Endothelial cell of umbilical vein (primary cell): ENCODE measurements at regions not wholly inside any gene's neighbourhood (a gene's known extent, or its start where the extent isn't known, plus 50 kb on each side); places are given as distances from the start of the nearest gene placed in this dataset.

Source experiments
- BruUV-seq: library from RNA; stranded (reverse); fragments of 400-500 nt; replicated peaks from 2 replicates; lab custom pipeline; 2021; lab: Mats Ljungman, UMichigan
- CTCF ChIA-PET: fragments of 300-600, 350-600 bp; sonication (Branson Sonifier 250); formaldehyde crosslinking; loops from one replicate; lab custom pipeline; 2021; ENCODE audit warnings: antibody characterized with exemption, inconsistent platforms; lab: Charles Lee
- POLR2A ChIA-PET: fragments of 300-600, 350-600 bp; sonication (Branson Sonifier 250); formaldehyde crosslinking; loops from one replicate; lab custom pipeline; 2021; ENCODE audit warnings: antibody characterized with exemption, inconsistent platforms; lab: Charles Lee
- DNase-seq: peaks from one replicate; pipeline ENCODE4 v3.0.0-alpha.2; 2011; ENCODE audit warnings: low read depth, low spot score
- FAIRE-seq: peaks from 2 replicates; lab custom pipeline; 2011; peaks lifted over from hg19 to GRCh38; lab: Jason Lieb, UNC
- H2AFZ ChIP-seq: 2 replicates; pipeline ENCODE4 v1.6.0; 2012; ENCODE audit warnings: low read depth, low read length, control low read depth, inconsistent platforms
- H3K27ac ChIP-seq: 2 replicates; pipeline ENCODE4 v1.5.1; 2011; ENCODE audit warnings: low read depth, mild to moderate bottlenecking, control low read depth, low read length, moderate library complexity; ENCODE audit not compliant: insufficient read depth
- H3K27me3 ChIP-seq, 2 experiments: 2 replicates each; pipeline versions ENCODE4 v1.6.0 to v1.6.1; 2011; ENCODE audit warnings: low read length in 2 of 2, mixed read lengths in 1 of 2; ENCODE audit not compliant: control insufficient read depth in 2 of 2, insufficient read depth in 2 of 2
- H3K36me3 ChIP-seq, 2 experiments: 2 replicates in 1 of 2; 3 replicates in 1 of 2; pipeline ENCODE4 v1.5.1; 2011; ENCODE audit warnings: low read length in 2 of 2, mild to moderate bottlenecking in 1 of 2, moderate library complexity in 1 of 2; ENCODE audit not compliant: control insufficient read depth in 2 of 2, insufficient read depth in 2 of 2; ENCODE audit errors: extremely low read depth in 1 of 2
- H3K4me1 ChIP-seq: 3 replicates; pipeline ENCODE4 v1.5.1; 2011; ENCODE audit warnings: mild to moderate bottlenecking, low read length; ENCODE audit not compliant: control insufficient read depth, insufficient read depth; ENCODE audit errors: extremely low read depth
- H3K4me2 ChIP-seq: 2 replicates; pipeline ENCODE4 v1.6.1; 2011; ENCODE audit warnings: low read length, control low read depth, mixed read lengths; ENCODE audit not compliant: insufficient read depth
- H3K4me3 ChIP-seq, 3 experiments: fragments of 200-600 bp in 1 of 3; sonication (generic), shearing (Covaris generic) in 1 of 3; replicated peaks in 1 of 3; 2 replicates each; pipeline ENCODE4 v1.5.1; 2011 to 2016; ENCODE audit warnings: control low read depth in 3 of 3, low read length in 3 of 3, mild to moderate bottlenecking in 2 of 3, inconsistent platforms in 1 of 3, low read depth in 1 of 3, moderate library complexity in 1 of 3; ENCODE audit not compliant: insufficient read depth in 1 of 3
- H3K79me2 ChIP-seq: 2 replicates; pipeline ENCODE4 v1.6.0; 2012; ENCODE audit warnings: low read length, inconsistent platforms; ENCODE audit not compliant: control insufficient read depth, insufficient read depth
- H3K9ac ChIP-seq: replicated peaks from 2 replicates; pipeline ENCODE3; 2011; ENCODE audit warnings: low read length, control low read depth; ENCODE audit not compliant: insufficient read depth; ENCODE audit errors: extremely low read depth
- H3K9me1 ChIP-seq: replicated peaks from 3 replicates; pipeline ENCODE4 v1.6.0; 2011; ENCODE audit warnings: mild to moderate bottlenecking, low read length; ENCODE audit not compliant: control insufficient read depth, insufficient read depth; ENCODE audit errors: extremely low read depth
- H3K9me3 ChIP-seq: replicated peaks from 2 replicates; pipeline ENCODE4 v1.5.1; 2012; ENCODE audit warnings: low read length, inconsistent platforms; ENCODE audit not compliant: control insufficient read depth, insufficient read depth
- H4K20me1 ChIP-seq: replicated peaks from 2 replicates; pipeline ENCODE3; 2011; ENCODE audit warnings: mild to moderate bottlenecking, low read length; ENCODE audit not compliant: control insufficient read depth, insufficient read depth; ENCODE audit errors: extremely low read depth
- EZH2 ChIP-seq: IDR thresholded peaks from 2 replicates; pipeline ENCODE4 v1.6.1; 2012; ENCODE audit warnings: borderline replicate concordance, low read depth, mild to moderate bottlenecking, moderate library complexity, low read length, inconsistent platforms; ENCODE audit not compliant: severe bottlenecking
- FOS ChIP-seq: IDR thresholded peaks from 2 replicates; pipeline ENCODE4 v1.6.1; 2011; ENCODE audit warnings: mild to moderate bottlenecking, low read length, moderate library complexity, borderline replicate concordance; ENCODE audit not compliant: insufficient read depth
- JUN ChIP-seq: IDR thresholded peaks from 2 replicates; pipeline ENCODE4 v1.6.1; 2011; ENCODE audit warnings: borderline replicate concordance, low read depth; ENCODE audit not compliant: insufficient read length, insufficient read depth
- MYC ChIP-seq: IDR thresholded peaks from one replicate; pipeline ENCODE4 v1.6.1; 2011; ENCODE audit warnings: mild to moderate bottlenecking, low read depth, low read length
- dilution Hi-C: fragments of 300-500 bp; cut with MboI; formaldehyde crosslinking; loops from one replicate; pipeline ENCODE4 v1.15.0; 2019; ENCODE audit warnings: low sequenced_read_pairs; ENCODE audit not compliant: extremely low pct_ligation_motif_present
- intact Hi-C: fragments of 100-400 bp; cut with micrococcal nuclease; formaldehyde crosslinking; loops from one replicate; pipeline ENCODE4 v1.10.0; 2022
- TF ChIP-seq, protein P1 (sequence below), 2 donors: IDR thresholded peaks; 1 replicate in 1 of 2; 2 replicates in 1 of 2; pipeline ENCODE4 v1.5.1; 2011; ENCODE audit warnings: low read length in 2 of 2, mild to moderate bottlenecking in 2 of 2, moderate library complexity in 2 of 2, control low read depth in 1 of 2, inconsistent platforms in 1 of 2, low read depth in 1 of 2; ENCODE audit not compliant: insufficient read depth in 1 of 2; ENCODE audit errors: extremely low read depth in 1 of 2

- dilution Hi-C loops (no loop called here), intact Hi-C loops (no loop called here)
- H3K79me2 ChIP-seq: no peaks in the 10 kb centered on the region
- ChIA-PET CTCF (interaction anchor here (1.4 kb wide), 1 partner anchor 9 kb away, joined by 3 read pairs; no protein-coding TSS in a partner anchor), POLR2A (no interaction called here)
- H3K4me1 ChIP-seq: no peaks in the 10 kb centered on the region
- no peaks in the 10 kb centered on the region for H3K27me3 ChIP-seq
- FAIRE-seq (no peak), DNase-seq (no peak)
- no TSS peak for BruUV-seq
- no peaks in the 10 kb centered on the region for H3K36me3 ChIP-seq
- no peaks in the 10 kb centered on the region for H4K20me1 ChIP-seq
- H3K4me3 ChIP-seq: no peak overlapping the region
- TF ChIP-seq EZH2 (no peak), JUN (no peak), FOS (no peak), MYC (no peak)
- TF ChIP-seq, protein P1, sequence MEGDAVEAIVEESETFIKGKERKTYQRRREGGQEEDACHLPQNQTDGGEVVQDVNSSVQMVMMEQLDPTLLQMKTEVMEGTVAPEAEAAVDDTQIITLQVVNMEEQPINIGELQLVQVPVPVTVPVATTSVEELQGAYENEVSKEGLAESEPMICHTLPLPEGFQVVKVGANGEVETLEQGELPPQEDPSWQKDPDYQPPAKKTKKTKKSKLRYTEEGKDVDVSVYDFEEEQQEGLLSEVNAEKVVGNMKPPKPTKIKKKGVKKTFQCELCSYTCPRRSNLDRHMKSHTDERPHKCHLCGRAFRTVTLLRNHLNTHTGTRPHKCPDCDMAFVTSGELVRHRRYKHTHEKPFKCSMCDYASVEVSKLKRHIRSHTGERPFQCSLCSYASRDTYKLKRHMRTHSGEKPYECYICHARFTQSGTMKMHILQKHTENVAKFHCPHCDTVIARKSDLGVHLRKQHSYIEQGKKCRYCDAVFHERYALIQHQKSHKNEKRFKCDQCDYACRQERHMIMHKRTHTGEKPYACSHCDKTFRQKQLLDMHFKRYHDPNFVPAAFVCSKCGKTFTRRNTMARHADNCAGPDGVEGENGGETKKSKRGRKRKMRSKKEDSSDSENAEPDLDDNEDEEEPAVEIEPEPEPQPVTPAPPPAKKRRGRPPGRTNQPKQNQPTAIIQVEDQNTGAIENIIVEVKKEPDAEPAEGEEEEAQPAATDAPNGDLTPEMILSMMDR (IDR thresholded peaks at IDR 0.05; ENCODE audit: extremely low read depth in 1 of 2, insufficient read depth in 1 of 2, low read depth in 1 of 2, low read length in 2 of 2): no peak
- H3K27ac ChIP-seq: no peak overlapping the region
- H3K4me2 ChIP-seq: no peak overlapping the region
- H3K9me1 ChIP-seq: no peaks in the 10 kb centered on the region
- H3K9me3 ChIP-seq: no peaks in the 10 kb centered on the region
- no peak overlapping the region for H3K9ac ChIP-seq
- no peak overlapping the region for H2AFZ ChIP-seq
These were observed 374.9 kb downstream of the GJA1 start for GRCh38 chr6:121810158-121811032.
